Kidney tubule cell (primary cell): ENCODE measurements at regions not wholly inside any gene's neighbourhood (a gene's known extent, or its start where the extent isn't known, plus 50 kb on each side); places are given as distances from the start of the nearest gene placed in this dataset.

Experiments used
- DNase-seq: peaks from one replicate; pipeline ENCODE4 v3.0.0-alpha.2; 2018; ENCODE audit warnings: low spot score

DNA sequence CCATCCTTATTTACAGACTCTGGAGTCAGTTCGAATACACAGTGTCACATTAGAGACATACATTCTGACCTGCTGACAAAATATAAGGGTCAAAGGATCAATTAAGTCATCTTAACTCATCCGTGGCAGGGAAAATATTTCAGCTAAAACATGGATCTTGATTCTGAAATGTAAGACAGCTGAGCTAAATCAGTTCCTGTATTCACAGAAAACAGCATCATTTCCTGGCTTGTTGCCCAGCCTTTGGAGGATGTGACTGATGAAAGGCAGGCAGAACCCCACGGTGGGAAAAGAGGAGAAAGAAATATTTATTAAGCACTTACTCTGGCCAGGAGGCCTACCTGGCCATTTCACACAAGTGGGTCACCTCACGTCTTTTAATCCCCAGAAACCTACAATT, 101.9 kb downstream of the GAS2L3 start:
- DNase-seq = peak; percentile 91

DNA sequence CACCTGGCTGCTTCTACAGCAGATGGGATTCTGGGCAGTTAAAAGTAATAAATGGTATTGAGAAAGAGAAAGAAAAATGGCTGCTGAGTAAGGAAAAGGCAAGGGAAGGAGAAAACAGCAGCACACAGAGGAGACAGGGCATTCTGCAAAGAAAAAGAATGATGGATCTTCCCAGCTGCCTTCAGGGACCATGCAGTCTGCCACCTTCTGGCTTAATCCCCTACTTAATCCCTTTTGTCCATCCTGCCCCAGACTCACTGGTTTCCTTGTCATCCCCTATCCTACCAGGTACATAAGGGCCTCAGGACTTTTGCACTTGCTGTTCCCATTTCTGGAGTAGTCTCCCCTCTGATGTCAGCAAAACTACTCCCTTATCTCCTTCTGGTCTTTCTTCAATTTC, 107.6 kb downstream of the GAS2L3 start:
- DNase-seq = no peak

DNA sequence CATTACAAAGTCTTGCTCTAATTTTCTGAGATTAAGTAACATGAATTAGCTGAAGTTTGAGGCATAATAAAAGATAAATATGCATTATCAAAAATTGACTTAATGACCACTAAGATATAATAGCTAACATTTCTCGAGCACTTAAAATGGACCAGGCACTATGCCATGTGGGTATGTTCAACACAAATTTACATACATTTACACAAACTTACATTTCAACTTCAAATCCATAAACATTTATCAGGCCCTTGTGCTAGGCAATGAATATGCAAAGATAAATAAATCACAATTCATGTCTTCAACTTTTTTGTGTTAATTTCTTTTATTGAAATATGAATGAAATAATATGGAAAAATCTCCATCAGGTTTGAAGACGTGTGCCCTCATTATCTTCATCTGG, 108.7 kb downstream of the GAS2L3 start:
- DNase-seq = no peak

DNA sequence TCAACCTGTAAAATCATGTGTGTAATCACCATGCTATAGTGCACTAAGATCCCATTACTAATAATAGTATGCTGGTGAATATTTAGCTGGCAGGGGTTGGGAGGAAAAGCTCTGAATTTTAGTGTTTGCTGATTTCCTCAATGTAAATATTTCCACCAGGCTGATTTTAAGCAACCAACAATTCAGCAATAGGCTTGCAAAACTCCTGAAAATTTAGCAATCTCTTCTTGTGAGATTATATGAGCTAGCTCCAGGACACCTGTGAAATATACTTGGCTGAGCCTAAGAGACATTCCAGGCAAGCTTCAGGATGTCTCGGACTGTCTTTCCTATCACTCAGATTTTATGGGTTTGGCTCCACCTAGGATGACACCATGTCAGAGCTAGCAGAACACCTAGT, 106.9 kb upstream of the ANO4 start:
- DNase-seq = no peak

DNA sequence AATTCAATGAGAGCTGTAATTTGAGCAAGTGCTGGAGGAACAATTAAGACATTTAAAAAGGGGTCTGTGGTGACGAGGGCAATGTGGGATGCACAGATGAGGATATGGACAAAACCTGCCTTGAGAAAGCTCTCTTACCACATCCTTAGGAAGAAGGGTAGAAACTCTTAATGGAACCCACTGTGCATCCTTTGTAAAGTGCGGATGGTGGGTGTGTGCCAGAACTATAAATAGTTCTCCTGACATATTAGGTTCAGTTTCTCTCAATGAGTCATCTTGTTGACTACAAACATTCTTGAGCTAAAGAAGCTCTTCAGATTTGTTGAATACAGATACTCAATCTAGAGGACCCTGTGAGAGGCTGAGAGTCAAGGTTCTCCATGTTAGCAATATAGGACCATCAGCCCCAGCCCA, 106.1 kb upstream of the ANO4 start:
- no peak for DNase-seq

DNA sequence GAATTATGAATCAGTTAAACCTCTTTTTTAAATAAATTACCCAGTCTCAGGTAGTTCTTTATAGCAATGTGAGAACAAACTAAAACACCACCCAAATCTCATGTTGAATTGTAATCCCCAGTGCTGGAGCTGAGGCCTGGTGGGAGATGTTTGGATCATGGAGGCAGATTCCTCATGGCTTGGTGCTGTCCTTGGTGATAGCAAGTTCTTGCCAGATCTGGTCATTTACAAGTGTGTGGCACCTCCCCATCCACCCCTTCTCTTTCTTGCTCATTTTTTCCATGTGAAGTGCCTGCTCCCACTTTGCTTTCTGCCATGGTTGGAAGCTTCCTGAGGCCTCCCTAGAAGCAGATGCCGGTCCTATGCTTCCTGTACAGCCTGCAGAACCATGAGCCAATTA, 102.1 kb upstream of the ANO4 start:
- no peak for DNase-seq

DNA sequence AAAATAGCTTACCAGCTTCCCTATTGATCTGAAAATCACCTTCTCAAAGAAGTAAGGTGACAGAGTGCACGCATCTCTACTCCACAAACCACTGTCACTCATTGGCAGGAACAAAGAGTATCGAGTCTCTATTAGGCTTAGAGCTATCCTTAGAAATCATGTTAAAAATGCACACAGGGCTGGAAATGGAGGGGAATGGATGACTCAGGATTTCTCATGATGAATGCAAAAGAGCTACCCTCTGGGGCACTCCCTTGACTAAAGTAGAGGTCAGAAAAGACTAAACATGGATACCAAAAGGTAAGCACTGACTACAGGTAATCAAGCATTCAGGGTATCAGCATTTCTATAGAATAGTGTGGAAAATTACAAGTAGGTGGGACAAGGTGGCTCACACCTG, 96.1 kb upstream of the ANO4 start:
- DNase-seq = peak; percentile 34

DNA sequence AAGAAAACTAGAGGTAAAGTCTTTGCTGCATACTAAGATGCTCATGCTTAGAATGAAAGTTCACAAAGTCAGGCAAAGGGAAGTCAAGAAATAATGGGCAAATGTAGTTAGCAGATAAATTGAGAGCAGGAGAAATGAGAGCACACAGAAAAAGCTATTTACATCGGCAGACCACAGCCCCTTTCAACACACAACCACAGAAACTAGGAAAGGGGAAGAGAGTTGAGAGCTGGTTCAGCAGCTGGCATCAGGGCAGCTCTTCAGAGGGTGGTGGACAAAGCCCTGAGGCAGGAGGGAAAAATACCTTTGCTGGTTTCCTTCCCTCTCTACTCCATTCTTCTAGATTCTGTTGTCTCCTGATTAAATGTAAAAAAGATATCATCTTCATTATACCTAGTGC, 95.4 kb upstream of the ANO4 start:
- DNase-seq = no peak

DNA sequence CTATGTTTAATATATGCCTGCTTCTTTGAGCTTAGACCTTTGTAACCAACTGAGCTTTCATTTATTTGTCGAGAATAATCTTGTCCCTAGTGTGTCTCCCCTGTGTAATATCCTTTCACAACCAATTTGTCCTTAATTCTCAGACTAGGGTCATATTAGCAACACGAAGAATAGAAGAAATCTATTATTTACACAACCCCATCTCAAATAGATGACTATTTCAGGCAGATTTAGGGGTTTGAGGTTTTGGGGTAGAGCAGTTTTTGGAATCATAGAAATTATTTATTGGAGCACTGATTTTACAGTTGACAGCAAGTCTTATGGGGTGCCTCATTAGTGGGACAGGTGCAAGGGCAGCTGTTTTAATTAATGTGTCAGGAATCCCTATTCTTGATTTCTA, 91.2 kb upstream of the ANO4 start:
- DNase-seq = no peak

DNA sequence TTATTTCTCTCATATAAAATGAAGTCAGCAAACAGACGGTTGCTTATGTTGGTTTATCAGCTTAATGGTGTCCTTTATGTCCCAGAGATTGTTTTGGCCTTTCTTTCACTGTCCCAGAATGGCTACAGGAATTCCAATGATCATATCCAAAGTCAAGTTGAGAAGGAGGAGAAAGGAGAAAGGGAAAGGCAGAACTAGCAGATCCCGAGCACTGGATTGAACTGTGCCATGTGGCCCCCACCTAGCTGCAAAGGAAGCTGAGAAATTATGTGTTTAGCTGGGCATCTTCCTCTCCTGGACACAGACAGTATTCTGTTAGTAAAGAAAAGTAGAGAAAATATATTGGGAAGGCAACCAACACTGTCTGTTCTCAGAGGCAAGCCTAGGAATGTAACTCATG, 90.7 kb upstream of the ANO4 start:
- DNase-seq = no peak

DNA sequence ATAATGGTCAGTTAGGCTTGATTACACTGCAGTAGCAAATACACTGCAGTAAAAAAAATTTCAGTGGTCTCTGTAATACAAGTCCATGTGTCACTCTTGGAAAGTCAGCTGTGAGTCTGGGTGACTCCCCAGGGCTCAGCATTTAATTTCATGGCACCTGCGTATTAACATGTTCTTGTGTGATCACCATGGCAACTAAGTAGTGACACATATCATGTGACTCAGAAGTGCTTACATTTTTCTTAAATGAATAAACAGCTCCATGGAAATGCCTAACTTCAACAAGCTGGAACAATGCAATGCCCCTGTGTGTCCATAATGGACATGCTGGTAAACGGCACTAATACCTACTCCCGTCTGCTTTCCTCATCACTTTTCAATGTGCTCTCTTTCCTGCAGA, 88.5 kb upstream of the ANO4 start:
- DNase-seq = peak; percentile 99

DNA sequence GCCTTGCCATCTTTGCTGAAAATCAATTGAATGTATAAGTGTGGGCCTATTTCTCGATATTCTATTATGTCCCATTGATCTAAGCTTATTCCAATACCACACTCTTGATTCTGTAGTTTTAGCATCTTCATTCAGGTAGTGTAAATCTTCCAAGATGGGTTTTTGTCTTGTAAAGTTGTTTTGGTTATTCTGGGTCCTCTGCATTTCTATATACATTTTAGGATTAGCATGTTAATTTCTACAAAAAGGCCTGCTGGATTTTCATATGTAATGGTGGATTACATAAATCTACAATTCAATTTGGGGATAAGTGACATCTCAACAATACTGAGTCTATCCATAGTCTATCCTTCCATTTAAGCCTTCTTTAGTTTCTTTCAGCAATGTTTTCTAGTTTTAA, 86.0 kb upstream of the ANO4 start:
- no peak for DNase-seq

DNA sequence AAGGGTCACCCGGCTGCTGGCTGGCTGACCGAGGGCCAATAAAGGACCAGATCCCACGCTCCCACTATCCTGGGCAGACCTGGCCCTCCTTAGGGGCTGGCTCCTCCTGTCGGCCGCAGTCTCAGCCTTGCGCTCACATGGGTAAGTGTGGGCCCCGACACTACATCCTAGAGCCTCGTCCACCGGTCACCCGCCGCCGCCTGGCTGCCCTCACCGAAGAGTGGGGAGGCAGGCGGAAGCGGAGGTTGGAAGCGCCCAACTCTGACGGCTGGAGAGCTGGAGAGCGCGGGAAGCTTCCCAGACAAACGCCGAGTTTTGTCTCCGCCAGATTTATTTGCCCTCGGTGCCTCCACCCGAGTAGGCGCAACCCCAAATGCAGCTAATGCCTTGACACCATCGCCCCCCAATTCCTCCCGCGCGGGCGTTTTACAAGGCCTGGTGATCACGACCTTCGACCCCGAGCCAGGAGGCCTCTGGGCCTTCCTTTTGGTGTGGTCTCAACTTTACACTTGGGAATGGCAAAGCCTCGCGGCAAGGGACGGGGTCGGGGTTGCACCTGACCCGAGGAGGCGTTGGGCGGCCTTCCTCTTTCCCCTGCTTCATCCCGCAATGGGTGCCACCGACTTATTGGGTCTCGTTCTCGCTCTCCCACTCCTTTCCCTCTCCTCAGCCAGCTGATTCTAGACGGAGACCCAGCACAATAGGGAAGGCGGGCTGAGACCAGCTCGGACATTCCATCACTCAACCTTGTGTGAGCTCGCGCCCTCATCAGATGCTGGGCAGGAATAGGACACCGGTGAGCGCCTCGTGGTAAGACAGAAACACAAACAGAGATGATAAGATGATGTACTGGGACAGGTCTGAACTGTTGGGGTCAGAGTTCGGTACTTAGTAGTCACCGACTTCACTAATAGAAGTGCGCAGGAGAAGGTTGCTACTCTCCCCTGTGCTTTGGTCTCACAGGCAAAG, 78.3 kb upstream of the ANO4 start:
- no peak for DNase-seq

DNA sequence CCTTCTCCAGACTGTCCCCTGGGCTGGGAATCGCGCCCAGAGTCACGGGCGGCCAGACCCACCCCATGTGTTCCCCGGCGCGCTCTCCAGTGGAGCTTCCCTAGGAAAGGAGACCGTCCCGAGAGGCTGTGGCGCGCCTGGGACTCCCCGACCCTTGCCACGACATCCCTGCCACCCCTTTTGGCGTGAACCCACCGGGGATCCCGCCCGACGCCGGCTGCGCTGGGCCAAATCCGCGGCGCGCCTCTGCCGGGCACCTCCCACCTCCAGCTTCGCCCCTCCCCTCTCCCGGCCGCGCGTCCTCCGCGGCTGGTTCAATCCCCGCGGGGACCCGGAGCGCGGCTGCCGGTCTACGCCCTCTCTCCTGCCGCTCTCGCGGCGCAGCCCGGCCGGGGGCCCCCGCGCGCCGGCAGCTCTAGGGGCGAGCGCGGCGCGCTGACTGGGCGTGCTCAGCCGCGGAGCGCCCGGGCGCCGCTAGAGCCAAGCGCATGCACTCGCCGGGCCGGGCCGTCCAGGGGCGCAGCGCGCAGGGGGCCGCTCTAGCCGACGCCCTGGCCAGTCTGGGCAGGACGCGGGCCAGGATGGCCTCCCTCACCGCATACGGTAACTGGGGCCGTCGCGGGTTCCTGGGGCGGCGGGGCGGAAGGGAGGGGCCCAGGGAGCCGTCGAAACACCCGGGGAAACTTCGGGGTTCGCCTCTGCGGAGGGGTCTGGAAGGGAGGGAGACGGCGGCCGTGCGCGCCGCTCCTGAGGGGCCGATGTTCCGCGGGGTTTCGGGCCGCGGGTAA, 77.4 kb upstream of the ANO4 start:
- peak; percentile 19 for DNase-seq

DNA sequence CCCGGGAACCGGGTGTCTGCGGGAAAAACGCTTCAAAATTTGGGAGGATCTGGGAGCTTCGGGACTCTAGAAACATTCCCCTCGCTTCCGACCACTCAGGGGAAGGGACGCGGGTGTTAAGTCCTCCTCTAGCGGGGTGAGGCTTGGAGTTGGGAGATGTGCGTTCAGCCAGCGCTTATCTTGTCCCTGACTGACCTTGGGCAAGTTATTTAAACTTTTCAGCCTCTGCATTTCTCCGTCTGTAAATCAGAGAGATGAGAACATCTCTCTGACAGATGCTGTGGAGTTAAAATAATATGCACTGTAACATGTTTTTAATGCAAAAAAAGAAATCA, 76.9 kb upstream of the ANO4 start:
- no peak for DNase-seq

DNA sequence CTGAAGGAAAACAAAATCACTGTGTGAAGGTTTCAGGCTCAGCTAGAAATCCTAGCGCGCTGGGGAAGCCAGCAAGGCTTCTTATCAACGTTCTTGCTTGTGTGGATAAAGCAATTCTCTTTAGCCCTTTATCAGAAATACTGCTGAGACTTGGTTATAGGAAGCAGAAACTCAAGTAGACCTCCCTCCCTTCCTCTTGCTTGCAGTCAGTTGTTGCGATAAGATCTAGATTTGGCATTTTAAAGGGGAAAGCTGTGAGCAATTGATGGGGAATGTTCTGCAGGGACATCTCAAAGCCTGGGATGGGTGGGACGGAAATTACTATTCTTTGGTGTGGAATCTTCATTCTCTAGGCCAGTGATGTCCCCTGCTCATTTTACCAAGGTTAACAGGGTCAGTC, 76.4 kb upstream of the ANO4 start:
- no peak for DNase-seq

DNA sequence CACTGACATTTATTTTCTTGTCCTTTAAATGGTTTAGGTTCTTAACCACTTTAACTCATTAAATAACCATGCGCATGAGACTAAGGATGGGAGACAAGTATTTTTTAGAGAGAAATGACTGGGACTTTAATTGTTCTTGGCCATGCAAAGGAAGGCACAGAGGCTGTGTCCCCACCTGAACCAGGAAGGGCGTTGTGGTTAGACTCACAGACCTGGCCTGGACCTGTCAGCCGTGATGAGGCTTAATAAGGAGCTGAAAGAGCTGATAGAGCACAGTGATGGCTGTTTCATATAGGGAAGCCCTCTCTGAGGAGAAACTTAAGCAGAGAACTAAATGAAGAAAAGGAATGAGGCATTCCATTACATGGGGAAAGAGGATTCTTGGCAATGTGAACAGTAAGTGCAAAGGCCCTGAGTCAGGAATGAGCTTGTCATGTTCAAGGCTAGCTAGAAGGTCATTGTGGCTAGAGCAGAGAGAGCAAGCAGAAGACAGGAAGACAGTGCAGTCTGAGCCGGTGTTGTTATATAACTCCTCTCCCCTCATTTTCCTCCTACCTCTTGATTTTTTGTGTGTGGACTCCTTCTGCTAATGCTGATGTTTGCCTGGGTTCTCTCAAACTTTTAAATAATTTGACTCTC, 74.4 kb upstream of the ANO4 start:
- DNase-seq = no peak

DNA sequence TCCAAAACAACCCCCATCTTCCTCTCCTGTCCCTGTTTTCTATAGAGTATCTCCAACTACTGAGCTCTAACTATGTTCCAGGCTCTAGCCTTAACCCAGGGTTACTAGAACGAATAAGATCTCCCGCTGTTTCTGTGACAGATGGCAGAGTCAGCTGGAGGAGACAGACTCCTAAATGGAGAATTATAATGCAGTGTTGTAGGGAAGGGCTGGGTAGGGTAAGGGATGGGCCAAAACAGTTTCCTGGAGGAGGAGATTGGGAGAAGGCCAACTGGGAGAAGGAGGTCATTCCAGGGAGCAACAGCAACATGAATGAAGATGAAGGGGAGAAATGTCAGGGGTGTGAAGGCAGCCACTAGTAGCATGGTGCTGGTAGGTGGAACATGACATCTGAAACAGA, 73.4 kb upstream of the ANO4 start:
- no peak for DNase-seq

DNA sequence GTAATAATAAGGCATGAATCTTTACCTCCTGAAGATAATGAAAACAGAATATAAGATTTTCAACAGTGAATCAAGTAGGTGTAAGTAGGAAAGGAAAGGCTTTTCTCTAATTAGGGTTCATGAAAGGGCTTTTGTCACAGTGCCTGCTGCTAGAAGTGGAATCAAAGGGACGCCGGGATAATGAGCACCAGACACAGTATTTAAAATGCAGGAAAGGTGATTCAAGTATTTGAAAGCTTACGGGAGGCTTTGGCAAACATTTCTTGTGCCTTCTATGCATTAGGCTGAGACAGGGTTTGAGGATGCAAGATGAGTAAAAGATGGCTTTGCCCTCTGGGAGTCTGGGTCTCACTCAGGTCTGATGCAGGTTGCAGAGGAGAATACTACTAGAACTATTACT, 70.5 kb upstream of the ANO4 start:
- no peak for DNase-seq

DNA sequence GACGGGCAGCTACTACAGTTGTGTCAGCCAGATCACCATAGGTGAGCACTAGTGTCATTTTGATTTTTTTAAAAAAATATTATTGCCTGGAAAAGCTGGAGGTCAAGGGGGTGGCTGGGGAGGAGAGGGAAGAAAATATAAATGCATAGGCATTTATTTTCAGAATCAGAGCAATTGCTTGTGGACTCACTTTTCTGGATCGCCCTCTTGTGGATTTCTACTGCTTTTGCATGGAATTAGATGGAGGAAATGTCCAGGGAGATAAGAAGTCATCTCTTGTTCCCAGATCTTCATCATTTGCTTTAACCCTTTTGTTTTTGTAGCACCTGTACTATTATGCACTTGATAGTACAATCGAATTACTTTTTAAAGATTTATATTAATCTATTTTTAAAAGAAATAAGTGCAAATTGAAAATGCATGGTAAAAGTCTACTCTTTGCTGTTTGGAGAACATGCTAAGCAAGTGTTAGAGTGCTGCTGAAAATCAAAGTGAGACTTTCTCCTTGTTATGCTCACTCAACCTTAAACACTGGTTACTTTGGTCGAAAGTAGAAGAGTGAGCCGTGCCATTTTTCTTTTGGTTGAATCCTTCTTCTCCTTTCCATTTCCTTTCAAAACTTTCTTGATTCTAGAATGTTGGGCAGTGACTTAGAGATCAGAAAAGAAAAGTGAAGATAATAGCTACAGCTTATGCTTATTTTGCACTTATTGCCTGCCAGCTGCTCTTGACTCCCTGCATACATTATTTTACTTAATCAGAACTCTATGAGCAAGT, 60.6 kb upstream of the ANO4 start:
- peak; percentile 48 for DNase-seq

DNA sequence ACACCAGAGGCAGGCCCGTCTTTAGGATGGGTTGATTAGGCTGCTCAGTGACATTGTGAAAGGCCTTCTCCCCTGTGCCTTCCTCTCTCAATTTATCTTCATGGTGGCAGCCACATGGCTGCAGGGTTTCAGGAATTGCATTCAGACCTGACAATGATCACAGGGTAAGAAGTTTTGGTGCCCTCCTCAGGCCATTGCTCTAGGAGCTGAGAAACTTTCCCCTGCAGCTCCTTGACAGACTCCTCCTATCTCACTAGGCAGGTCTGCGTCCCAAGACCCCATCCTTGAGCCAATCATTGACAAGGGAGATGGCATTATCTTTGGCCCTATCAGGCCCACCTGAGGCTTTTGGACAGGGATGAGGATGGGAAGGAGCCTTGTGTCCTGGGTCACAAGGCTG, 57.4 kb upstream of the ANO4 start:
- DNase-seq = no peak

DNA sequence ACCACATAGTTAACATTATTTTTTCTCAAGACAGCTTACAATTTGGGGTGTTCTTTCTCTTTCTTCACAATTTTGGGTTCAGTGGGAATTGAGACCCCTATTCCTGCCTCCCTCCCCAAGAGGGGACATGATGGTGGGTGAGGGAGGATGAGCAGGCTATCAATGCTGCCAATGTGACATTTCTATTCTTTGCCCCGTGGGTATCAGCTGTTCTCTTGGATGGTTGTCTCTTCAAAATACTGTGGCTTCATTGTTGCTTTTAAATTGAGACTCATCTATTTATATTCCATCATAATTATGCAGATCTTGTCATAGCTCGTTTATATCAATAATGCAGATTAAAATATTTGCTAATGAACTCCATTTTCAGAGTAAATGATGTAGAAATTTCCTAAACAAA, 56.5 kb upstream of the ANO4 start:
- DNase-seq = no peak
